Astrocyte (in vitro differentiated cells and primary cell): ENCODE measurements at regions not wholly inside any gene's neighbourhood (a gene's known extent, or its start where the extent isn't known, plus 50 kb on each side); places are given as distances from the start of the nearest gene placed in this dataset.

Experiments used
- CTCF ChIP-seq: IDR thresholded peaks from 2 replicates; pipeline ENCODE4 v1.5.1; 2011; ENCODE audit warnings: low read depth, mild to moderate bottlenecking, inconsistent platforms, low read length, moderate library complexity; ENCODE audit not compliant: insufficient read depth
- EZH2 ChIP-seq: IDR thresholded peaks from 2 replicates; pipeline ENCODE4 v1.6.1; 2012; ENCODE audit warnings: mild to moderate bottlenecking, low read length, inconsistent platforms; ENCODE audit not compliant: insufficient read depth

- TF ChIP-seq CTCF (no peak), EZH2 (no peak)
Measured at GRCh38 chr2:208642125-208642779, 235.7 kb downstream of the PTH2R start.
